ENCODE measurements at regions not wholly inside any gene's neighbourhood (a gene's known extent, or its start where the extent isn't known, plus 50 kb on each side); places are given as distances from the start of the nearest gene placed in this dataset.

GRCh38 chr4:148530114-148530513 lies 87.9 kb upstream of the NR3C2 start:
- H3K36me3 ChIP-seq (ENCODE audit: control insufficient read depth, insufficient read depth, low read length): no peaks in the 10 kb centered on the region
- H3K9me3 ChIP-seq (ENCODE audit: control insufficient read depth, insufficient read depth, low read depth, low read length): no peaks in the 10 kb centered on the region
- no peaks in the 10 kb centered on the region for H3K79me2 ChIP-seq (ENCODE audit: control insufficient read depth, insufficient read depth, low read length)
- no peak overlapping the region for H3K9ac ChIP-seq (ENCODE audit: insufficient read depth, low read length)
- H2AFZ ChIP-seq (ENCODE audit: low read length): no peak overlapping the region
- no peak overlapping the region for H3K4me3 ChIP-seq (replicated peaks in 1 of 4; ENCODE audit: control extremely low read depth in 1 of 4, insufficient read depth in 1 of 4, low read depth in 3 of 4, low read length in 4 of 4)
- H4K20me1 ChIP-seq (ENCODE audit: control insufficient read depth, extremely low read depth, insufficient read depth, low read length): no peaks in the 10 kb centered on the region
- H3K27me3 ChIP-seq (ENCODE audit: control insufficient read depth, insufficient read depth, low read length): no peaks in the 10 kb centered on the region
- H3K27ac ChIP-seq (ENCODE audit: insufficient read depth, low read length): no peak overlapping the region
- H3K4me1 ChIP-seq (ENCODE audit: control insufficient read depth, extremely low read depth, insufficient read depth, low read length): no peaks in the 10 kb centered on the region
- no peak for TF ChIP-seq EZH2 (IDR thresholded peaks at IDR 0.05; ENCODE audit: low read length, missing control alignments)
- TF ChIP-seq, protein P1, sequence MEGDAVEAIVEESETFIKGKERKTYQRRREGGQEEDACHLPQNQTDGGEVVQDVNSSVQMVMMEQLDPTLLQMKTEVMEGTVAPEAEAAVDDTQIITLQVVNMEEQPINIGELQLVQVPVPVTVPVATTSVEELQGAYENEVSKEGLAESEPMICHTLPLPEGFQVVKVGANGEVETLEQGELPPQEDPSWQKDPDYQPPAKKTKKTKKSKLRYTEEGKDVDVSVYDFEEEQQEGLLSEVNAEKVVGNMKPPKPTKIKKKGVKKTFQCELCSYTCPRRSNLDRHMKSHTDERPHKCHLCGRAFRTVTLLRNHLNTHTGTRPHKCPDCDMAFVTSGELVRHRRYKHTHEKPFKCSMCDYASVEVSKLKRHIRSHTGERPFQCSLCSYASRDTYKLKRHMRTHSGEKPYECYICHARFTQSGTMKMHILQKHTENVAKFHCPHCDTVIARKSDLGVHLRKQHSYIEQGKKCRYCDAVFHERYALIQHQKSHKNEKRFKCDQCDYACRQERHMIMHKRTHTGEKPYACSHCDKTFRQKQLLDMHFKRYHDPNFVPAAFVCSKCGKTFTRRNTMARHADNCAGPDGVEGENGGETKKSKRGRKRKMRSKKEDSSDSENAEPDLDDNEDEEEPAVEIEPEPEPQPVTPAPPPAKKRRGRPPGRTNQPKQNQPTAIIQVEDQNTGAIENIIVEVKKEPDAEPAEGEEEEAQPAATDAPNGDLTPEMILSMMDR (conservative IDR thresholded peaks at IDR 0.05 in 1 of 2, IDR thresholded peaks at IDR 0.05 in 1 of 2; ENCODE audit: low read depth in 1 of 2, low read length in 2 of 2): no peak
- peak in 1 of 2 donors; percentile 13 for DNase-seq (ENCODE audit: low read depth in 2 of 2)
- no peak overlapping the region for H3K4me2 ChIP-seq (ENCODE audit: extremely low read depth, insufficient read depth, low read length)

DNA sequence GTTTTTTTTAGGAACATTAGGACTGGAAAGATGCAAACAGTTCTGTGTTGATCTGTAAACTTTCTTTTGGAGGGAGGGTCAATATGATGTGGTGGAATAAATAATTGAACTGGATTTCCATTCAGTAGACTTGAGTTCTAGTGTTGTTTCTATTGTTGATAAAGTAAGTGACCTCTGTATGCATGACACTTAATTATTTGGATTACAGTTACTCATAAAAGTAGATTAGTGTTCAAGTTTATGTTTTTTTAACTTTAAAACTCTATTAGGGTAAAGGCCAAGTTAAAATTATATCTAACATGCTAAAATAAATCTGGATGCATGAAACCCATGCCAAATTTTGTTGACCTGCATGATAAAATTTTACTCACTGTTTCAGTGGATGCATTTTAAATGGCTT lies 85.4 kb upstream of the NR3C2 start:
- Histone ChIP-seq H3K27me3 (ENCODE audit: control insufficient read depth, insufficient read depth, low read length) (no peaks in the 10 kb centered on the region), H3K79me2 (ENCODE audit: control insufficient read depth, insufficient read depth, low read length) (no peaks in the 10 kb centered on the region), H2AFZ (ENCODE audit: low read length) (no peak overlapping the region), H4K20me1 (ENCODE audit: control insufficient read depth, extremely low read depth, insufficient read depth, low read length) (no peaks in the 10 kb centered on the region), H3K4me2 (ENCODE audit: extremely low read depth, insufficient read depth, low read length) (no peak overlapping the region), H3K36me3 (ENCODE audit: control insufficient read depth, insufficient read depth, low read length) (no peaks in the 10 kb centered on the region), H3K4me3 (replicated peaks in 1 of 4; ENCODE audit: control extremely low read depth in 1 of 4, insufficient read depth in 1 of 4, low read depth in 3 of 4, low read length in 4 of 4) (no peak overlapping the region), H3K27ac (ENCODE audit: insufficient read depth, low read length) (no peak overlapping the region), H3K9ac (ENCODE audit: insufficient read depth, low read length) (no peak overlapping the region), H3K9me3 (ENCODE audit: control insufficient read depth, insufficient read depth, low read depth, low read length) (no peaks in the 10 kb centered on the region), H3K4me1 (ENCODE audit: control insufficient read depth, extremely low read depth, insufficient read depth, low read length) (no peaks in the 10 kb centered on the region)
- no peak for DNase-seq (ENCODE audit: low read depth in 2 of 2)
- no peak for TF ChIP-seq EZH2 (IDR thresholded peaks at IDR 0.05; ENCODE audit: low read length, missing control alignments)
- TF ChIP-seq, protein P1 (conservative IDR thresholded peaks at IDR 0.05 in 1 of 2, IDR thresholded peaks at IDR 0.05 in 1 of 2; ENCODE audit: low read depth in 1 of 2, low read length in 2 of 2): no peak

- no peak overlapping the region for H3K27ac ChIP-seq (ENCODE audit: insufficient read depth, low read length)
- H2AFZ ChIP-seq (ENCODE audit: low read length): no peak overlapping the region
- H3K79me2 ChIP-seq (ENCODE audit: control insufficient read depth, insufficient read depth, low read length): no peaks in the 10 kb centered on the region
- no peak for TF ChIP-seq EZH2 (IDR thresholded peaks at IDR 0.05; ENCODE audit: low read length, missing control alignments)
- TF ChIP-seq, protein P1 (conservative IDR thresholded peaks at IDR 0.05 in 1 of 2, IDR thresholded peaks at IDR 0.05 in 1 of 2; ENCODE audit: low read depth in 1 of 2, low read length in 2 of 2): no peak
- H4K20me1 ChIP-seq (ENCODE audit: control insufficient read depth, extremely low read depth, insufficient read depth, low read length): no peaks in the 10 kb centered on the region
- no peaks in the 10 kb centered on the region for H3K27me3 ChIP-seq (ENCODE audit: control insufficient read depth, insufficient read depth, low read length)
- no peak overlapping the region for H3K9ac ChIP-seq (ENCODE audit: insufficient read depth, low read length)
- H3K4me1 ChIP-seq (ENCODE audit: control insufficient read depth, extremely low read depth, insufficient read depth, low read length): no peaks in the 10 kb centered on the region
- H3K36me3 ChIP-seq (ENCODE audit: control insufficient read depth, insufficient read depth, low read length): no peaks in the 10 kb centered on the region
- H3K4me3 ChIP-seq (replicated peaks in 1 of 4; ENCODE audit: control extremely low read depth in 1 of 4, insufficient read depth in 1 of 4, low read depth in 3 of 4, low read length in 4 of 4): no peak overlapping the region
- no peaks in the 10 kb centered on the region for H3K9me3 ChIP-seq (ENCODE audit: control insufficient read depth, insufficient read depth, low read depth, low read length)
- no peak for DNase-seq (ENCODE audit: low read depth in 2 of 2)
- no peak overlapping the region for H3K4me2 ChIP-seq (ENCODE audit: extremely low read depth, insufficient read depth, low read length)
These were observed 80.8 kb upstream of the NR3C2 start for GRCh38 chr4:148522995-148523394.
